Thyroid gland (tissue), 4 donors: ENCODE measurements at regions not wholly inside any gene's neighbourhood (a gene's known extent, or its start where the extent isn't known, plus 50 kb on each side); places are given as distances from the start of the nearest gene placed in this dataset.
"Not testable (repeated sequence)": the region's sequence is repeated elsewhere in the genome, so short reads cannot be mapped to it uniquely, and the experiment has no call there.

Source experiments
- DNase-seq, 2 donors: peaks; one replicate each; pipeline ENCODE4 v3.0.0-alpha.2; 2019
- H3K27ac ChIP-seq, 3 donors: fragments of 200-600 bp; sonication (generic); 1 replicate in 2 of 3; 2 replicates in 1 of 3; pipeline ENCODE4 v1.5.1; 2016 to 2019; ENCODE audit warnings: mild to moderate bottlenecking in 1 of 3, moderate library complexity in 1 of 3
- H3K27me3 ChIP-seq: fragments of 200-600 bp; sonication (generic); one replicate; pipeline ENCODE4 v1.5.1; 2019
- H3K36me3 ChIP-seq, 2 donors: fragments of 200-600 bp; sonication (generic); one replicate each; pipeline ENCODE4 v1.5.1; 2016 to 2019
- H3K4me1 ChIP-seq, 2 donors: fragments of 200-600 bp; sonication (generic); one replicate each; pipeline ENCODE4 v1.5.1; 2017 to 2019
- H3K4me3 ChIP-seq, 3 donors: fragments of 200-600 bp; sonication (generic); replicated peaks in 1 of 3; 1 replicate in 2 of 3; 2 replicates in 1 of 3; pipeline ENCODE4 v1.5.1; 2016; ENCODE audit warnings: mild to moderate bottlenecking in 1 of 3
- H3K9me3 ChIP-seq: fragments of 200-600 bp; sonication (generic); one replicate; pipeline ENCODE4 v1.5.1; 2017
- CTCF ChIP-seq, 6 experiments: fragments of 200-600 bp in 3 of 6; fragments of 450-650 bp in 3 of 6; sonication (generic) in 3 of 6; IDR thresholded peaks; one replicate each; pipeline ENCODE4 v1.5.1; 2016 to 2019; ENCODE audit warnings: antibody characterized with exemption in 6 of 6, mild to moderate bottlenecking in 2 of 6, inconsistent platforms in 1 of 6, moderate library complexity in 1 of 6
- POLR2A ChIP-seq, 2 donors: fragments of 450-650 bp; IDR thresholded peaks; one replicate each; pipeline ENCODE4 v1.6.1; 2017; ENCODE audit warnings: antibody characterized with exemption in 2 of 2, mild to moderate bottlenecking in 2 of 2, moderate library complexity in 1 of 2
- WGBS, 2 donors: methylation state at CpG; one replicate each; pipeline ENCODE4 v1.1.5; 2017; 5-methylcytosine and 5-hydroxymethylcytosine counted together
- intact Hi-C: fragments of 100-400 bp; cut with DNase I; formaldehyde crosslinking; loops from one replicate; pipeline ENCODE4 v1.15.1; 2023

- H3K4me1 ChIP-seq, result no peaks in the 10 kb centered on the region
- H3K27me3 ChIP-seq, result no peaks in the 10 kb centered on the region
- no peak for DNase-seq
- intact Hi-C loops, result no loop called here
- no peak overlapping the region for H3K27ac ChIP-seq
- H3K9me3 ChIP-seq, result no peaks in the 10 kb centered on the region
- no peak overlapping the region for H3K4me3 ChIP-seq
- TF ChIP-seq CTCF (IDR thresholded peaks at IDR 0.05), result no peak
- no peak for TF ChIP-seq POLR2A (IDR thresholded peaks at IDR 0.05)
- H3K36me3 ChIP-seq, result no peaks in the 10 kb centered on the region
Measured at GRCh38 chr2:58749041-58749440, 507.9 kb upstream of the FANCL start.

GRCh38 chr2:58745334-58745733, 504.2 kb upstream of the FANCL start:
- H3K4me3 ChIP-seq, H3K27me3 ChIP-seq, intact Hi-C loops, H3K36me3 ChIP-seq, DNase-seq, H3K4me1 ChIP-seq, H3K9me3 ChIP-seq, H3K27ac ChIP-seq: not testable (repeated sequence)
- 56 to 76% methylated on average over 2 of the region's 2 CpGs for WGBS, 2 donors

- DNase-seq, result no peak
- Histone ChIP-seq H3K4me1 (no peaks in the 10 kb centered on the region), H3K9me3 (no peaks in the 10 kb centered on the region), H3K27ac (no peak overlapping the region), H3K27me3 (no peaks in the 10 kb centered on the region), H3K36me3 (no peaks in the 10 kb centered on the region), H3K4me3 (no peak overlapping the region)
- TF ChIP-seq POLR2A (IDR thresholded peaks at IDR 0.05) (no peak), CTCF (IDR thresholded peaks at IDR 0.05) (no peak)
- WGBS, 2 donors, result 82 to 94% methylated on average over 1 of the region's 1 CpG
- intact Hi-C loops, result no loop called here
Measured at GRCh38 chr2:58740426-58740825, 499.3 kb upstream of the FANCL start.

- H3K36me3 ChIP-seq, result no peaks in the 10 kb centered on the region
- no peak overlapping the region for H3K27ac ChIP-seq
- no peaks in the 10 kb centered on the region for H3K27me3 ChIP-seq
- no peaks in the 10 kb centered on the region for H3K9me3 ChIP-seq
- intact Hi-C loops, result no loop called here
- no peaks in the 10 kb centered on the region for H3K4me1 ChIP-seq
- no peak for TF ChIP-seq CTCF (IDR thresholded peaks at IDR 0.05)
- TF ChIP-seq POLR2A (IDR thresholded peaks at IDR 0.05), result no peak
- WGBS, 2 donors, result 87 to 97% methylated on average over 1 of the region's 1 CpG
- H3K4me3 ChIP-seq, result no peak overlapping the region
- no peak for DNase-seq
Measured at GRCh38 chr2:58739033-58739432, 497.9 kb upstream of the FANCL start.

GRCh38 chr2:58734365-58734764, 493.2 kb upstream of the FANCL start:
- H3K9me3 ChIP-seq, result no peaks in the 10 kb centered on the region
- H3K4me1 ChIP-seq, result no peaks in the 10 kb centered on the region
- no peaks in the 10 kb centered on the region for H3K27me3 ChIP-seq
- intact Hi-C loops, result no loop called here
- H3K36me3 ChIP-seq, result no peaks in the 10 kb centered on the region
- H3K4me3 ChIP-seq, result no peak overlapping the region
- 34 to 58% methylated on average over 1 of the region's 1 CpG for WGBS, 2 donors
- H3K27ac ChIP-seq, result no peak overlapping the region
- TF ChIP-seq CTCF (IDR thresholded peaks at IDR 0.05), result no peak
- no peak for TF ChIP-seq POLR2A (IDR thresholded peaks at IDR 0.05)
- no peak for DNase-seq

- TF ChIP-seq POLR2A (IDR thresholded peaks at IDR 0.05) (no peak), CTCF (IDR thresholded peaks at IDR 0.05) (no peak)
- no peaks in the 10 kb centered on the region for H3K27me3 ChIP-seq
- H3K4me3 ChIP-seq, result no peak overlapping the region
Measured at GRCh38 chr2:58732999-58733398, 491.9 kb upstream of the FANCL start.

More at GRCh38 chr2:58732999-58733398, 491.9 kb upstream of the FANCL start:
- no peaks in the 10 kb centered on the region for H3K9me3 ChIP-seq
- no peaks in the 10 kb centered on the region for H3K4me1 ChIP-seq
- H3K36me3 ChIP-seq, result no peaks in the 10 kb centered on the region
- WGBS, 2 donors, result 96 to 100% methylated on average over 1 of the region's 1 CpG
- intact Hi-C loops, result no loop called here
- DNase-seq, result no peak
- no peak overlapping the region for H3K27ac ChIP-seq
